Osteoblast (primary cell): ENCODE measurements at regions not wholly inside any gene's neighbourhood (a gene's known extent, or its start where the extent isn't known, plus 50 kb on each side); places are given as distances from the start of the nearest gene placed in this dataset.
A peak's percentile ranks its signal among the peaks of the same experiment; 100 is the strongest.

Experiments used
- DNase-seq: peaks from one replicate; pipeline ENCODE4 v3.0.0; 2011; ENCODE audit warnings: low spot score, mixed read lengths; ENCODE audit not compliant: insufficient read length; ENCODE audit errors: missing footprints
- H2AFZ ChIP-seq: 2 replicates; pipeline ENCODE4 v1.6.0; 2011; ENCODE audit warnings: mild to moderate bottlenecking, low read length
- H3K27ac ChIP-seq: 2 replicates; pipeline ENCODE4 v1.5.1; 2011; ENCODE audit warnings: mild to moderate bottlenecking, low read depth, low read length, moderate library complexity
- H3K27me3 ChIP-seq: 2 replicates; pipeline ENCODE4 v1.6.0; 2012; ENCODE audit warnings: mild to moderate bottlenecking, control low read depth, inconsistent platforms, low read length, moderate library complexity; ENCODE audit not compliant: insufficient read depth
- H3K36me3 ChIP-seq: 2 replicates; pipeline ENCODE4 v1.5.1; 2011; ENCODE audit warnings: mild to moderate bottlenecking, low read length, control low read depth, moderate library complexity; ENCODE audit not compliant: insufficient read depth
- H3K4me1 ChIP-seq: 2 replicates; pipeline ENCODE4 v1.5.1; 2011; ENCODE audit warnings: mild to moderate bottlenecking, low read length, control low read depth, moderate library complexity; ENCODE audit not compliant: insufficient read depth
- H3K4me2 ChIP-seq: 2 replicates; pipeline ENCODE4 v1.6.0; 2011; ENCODE audit warnings: mild to moderate bottlenecking, low read length; ENCODE audit not compliant: insufficient read depth
- H3K4me3 ChIP-seq: fragments of 200-600 bp; sonication (generic); 3 replicates; pipeline ENCODE4 v1.5.1; 2012; ENCODE audit warnings: mild to moderate bottlenecking, low read length, inconsistent platforms; ENCODE audit not compliant: insufficient read depth
- H3K79me2 ChIP-seq: 2 replicates; pipeline ENCODE4 v1.6.0; 2012; ENCODE audit warnings: mild to moderate bottlenecking, low read length, control low read depth, inconsistent platforms; ENCODE audit not compliant: insufficient read depth
- H3K9me3 ChIP-seq: 2 replicates; pipeline ENCODE4 v1.5.1; 2011; ENCODE audit warnings: low read depth, low read length, control low read depth
- H4K20me1 ChIP-seq: 2 replicates; pipeline ENCODE4 v1.6.0; 2012; ENCODE audit warnings: mild to moderate bottlenecking, low read length, control low read depth; ENCODE audit not compliant: insufficient read depth
- TF ChIP-seq, protein P1 (sequence below): IDR thresholded peaks from 2 replicates; pipeline ENCODE4 v1.5.1; 2011; ENCODE audit warnings: mild to moderate bottlenecking, low read depth, low read length, moderate library complexity; ENCODE audit errors: extremely low read depth

DNA sequence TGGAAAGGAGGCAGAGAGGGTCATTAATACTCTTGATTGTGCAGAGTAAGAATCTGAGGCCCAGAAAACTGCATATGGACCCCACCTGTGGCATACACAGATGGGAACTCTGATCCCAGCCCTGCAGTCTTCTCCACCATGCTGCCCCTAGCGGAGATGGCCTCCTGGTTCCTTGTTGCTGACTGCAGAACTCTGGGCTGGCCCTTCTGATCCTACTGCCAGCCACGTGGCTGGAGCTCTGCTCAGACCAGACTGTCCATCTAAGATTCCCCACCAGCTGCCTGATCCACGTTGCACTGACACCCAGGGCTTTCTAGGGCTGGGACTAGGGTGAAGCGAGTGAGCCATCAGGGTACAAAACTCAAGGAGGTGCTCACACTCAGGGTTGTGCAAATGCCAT, 245.7 kb upstream of the NR4A3 start:
- Histone ChIP-seq H3K4me1 (no peaks in the 10 kb centered on the region), H3K4me3 (no peak overlapping the region)

DNA sequence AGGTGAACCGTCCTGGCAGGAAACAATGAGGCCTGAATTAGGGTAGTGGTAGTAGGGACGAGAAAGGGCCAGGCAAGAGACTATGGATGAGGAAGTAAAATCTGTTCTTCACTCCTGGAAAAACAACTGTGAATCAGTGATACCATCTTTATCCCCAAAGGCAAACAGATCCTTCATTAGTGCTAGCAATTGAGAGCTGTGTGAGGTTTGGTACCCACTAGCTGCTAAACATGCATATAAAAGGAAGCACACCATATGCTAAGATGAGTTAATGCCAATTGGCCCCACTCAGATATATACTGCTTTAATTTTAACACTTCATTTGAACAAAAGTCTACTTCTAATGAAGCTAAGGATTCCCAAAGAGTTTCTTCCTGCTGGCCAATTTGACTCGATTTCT, 244.8 kb upstream of the NR4A3 start:
- no peaks in the 10 kb centered on the region for H3K4me1 ChIP-seq
- TF ChIP-seq, protein P1, sequence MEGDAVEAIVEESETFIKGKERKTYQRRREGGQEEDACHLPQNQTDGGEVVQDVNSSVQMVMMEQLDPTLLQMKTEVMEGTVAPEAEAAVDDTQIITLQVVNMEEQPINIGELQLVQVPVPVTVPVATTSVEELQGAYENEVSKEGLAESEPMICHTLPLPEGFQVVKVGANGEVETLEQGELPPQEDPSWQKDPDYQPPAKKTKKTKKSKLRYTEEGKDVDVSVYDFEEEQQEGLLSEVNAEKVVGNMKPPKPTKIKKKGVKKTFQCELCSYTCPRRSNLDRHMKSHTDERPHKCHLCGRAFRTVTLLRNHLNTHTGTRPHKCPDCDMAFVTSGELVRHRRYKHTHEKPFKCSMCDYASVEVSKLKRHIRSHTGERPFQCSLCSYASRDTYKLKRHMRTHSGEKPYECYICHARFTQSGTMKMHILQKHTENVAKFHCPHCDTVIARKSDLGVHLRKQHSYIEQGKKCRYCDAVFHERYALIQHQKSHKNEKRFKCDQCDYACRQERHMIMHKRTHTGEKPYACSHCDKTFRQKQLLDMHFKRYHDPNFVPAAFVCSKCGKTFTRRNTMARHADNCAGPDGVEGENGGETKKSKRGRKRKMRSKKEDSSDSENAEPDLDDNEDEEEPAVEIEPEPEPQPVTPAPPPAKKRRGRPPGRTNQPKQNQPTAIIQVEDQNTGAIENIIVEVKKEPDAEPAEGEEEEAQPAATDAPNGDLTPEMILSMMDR = no peak
- H2AFZ ChIP-seq = no peak overlapping the region
- H3K27me3 ChIP-seq = no peaks in the 10 kb centered on the region
- DNase-seq = no peak
- no peak overlapping the region for H3K27ac ChIP-seq
- H3K4me3 ChIP-seq = no peak overlapping the region
- H3K4me2 ChIP-seq = no peak overlapping the region
- H4K20me1 ChIP-seq = no peaks in the 10 kb centered on the region
- no peaks in the 10 kb centered on the region for H3K79me2 ChIP-seq
- no peaks in the 10 kb centered on the region for H3K36me3 ChIP-seq
- H3K9me3 ChIP-seq = no peaks in the 10 kb centered on the region

More for the DNA sequence above, 245.7 kb upstream of the NR4A3 start:
- Histone ChIP-seq H3K36me3 (no peaks in the 10 kb centered on the region), H3K4me2 (no peak overlapping the region), H4K20me1 (no peaks in the 10 kb centered on the region), H3K9me3 (no peaks in the 10 kb centered on the region), H2AFZ (no peak overlapping the region), H3K27ac (no peak overlapping the region), H3K79me2 (no peaks in the 10 kb centered on the region), H3K27me3 (no peaks in the 10 kb centered on the region)
- TF ChIP-seq, protein P1 = no peak
- DNase-seq = no peak

DNA sequence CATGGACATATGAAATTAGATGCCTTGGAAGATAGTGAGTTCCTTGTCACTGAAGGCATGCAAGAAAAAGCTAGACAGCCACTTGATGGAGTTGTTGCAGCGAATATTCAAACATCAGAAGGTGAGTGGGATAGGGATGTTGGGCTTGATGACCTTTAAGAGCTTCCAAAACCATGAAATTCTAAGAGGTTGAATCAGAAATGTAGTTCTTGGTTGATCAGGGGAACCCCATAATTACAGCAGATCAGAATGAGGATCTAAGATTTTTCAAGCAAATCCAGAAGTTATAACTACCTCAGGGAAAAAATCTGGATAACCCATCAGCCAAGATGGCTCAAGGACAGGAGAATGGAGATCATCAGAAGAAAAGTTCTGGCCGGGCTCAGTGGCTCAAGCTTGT, 244.3 kb upstream of the NR4A3 start:
- H3K27ac ChIP-seq = no peak overlapping the region
- no peaks in the 10 kb centered on the region for H3K4me1 ChIP-seq
- no peaks in the 10 kb centered on the region for H3K79me2 ChIP-seq
- no peaks in the 10 kb centered on the region for H4K20me1 ChIP-seq
- H3K9me3 ChIP-seq = no peaks in the 10 kb centered on the region
- H2AFZ ChIP-seq = no peak overlapping the region
- H3K36me3 ChIP-seq = no peaks in the 10 kb centered on the region
- H3K4me2 ChIP-seq = no peak overlapping the region
- DNase-seq = peak; percentile 15
- no peak overlapping the region for H3K4me3 ChIP-seq
- no peaks in the 10 kb centered on the region for H3K27me3 ChIP-seq
- TF ChIP-seq, protein P1 = no peak

DNA sequence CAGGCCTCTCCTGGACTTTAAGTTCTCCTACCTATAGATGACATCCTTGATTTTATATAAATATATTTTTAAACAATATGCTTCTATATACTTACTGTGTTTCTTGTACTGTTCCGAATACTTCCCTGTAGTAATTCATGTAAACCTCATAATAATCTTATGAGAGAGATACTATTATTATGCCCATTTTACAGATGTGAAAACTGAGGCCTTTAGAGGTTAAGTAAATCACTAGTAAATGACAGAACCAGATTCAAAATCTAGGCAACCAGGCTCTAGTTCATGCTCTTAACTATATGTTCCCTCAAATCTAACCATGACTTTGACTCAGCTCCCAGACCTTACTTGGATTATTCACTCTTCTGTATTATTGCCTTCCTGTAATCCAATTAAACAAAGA, 243.0 kb upstream of the NR4A3 start:
- Histone ChIP-seq H3K79me2 (no peaks in the 10 kb centered on the region), H3K9me3 (no peaks in the 10 kb centered on the region), H4K20me1 (no peaks in the 10 kb centered on the region), H3K27me3 (no peaks in the 10 kb centered on the region), H3K4me1 (no peaks in the 10 kb centered on the region), H3K4me3 (no peak overlapping the region), H3K36me3 (no peaks in the 10 kb centered on the region), H3K4me2 (no peak overlapping the region), H3K27ac (no peak overlapping the region), H2AFZ (no peak overlapping the region)
- TF ChIP-seq, protein P1 = no peak
- DNase-seq = no peak
